ENCODE measurements at regions not wholly inside any gene's neighbourhood (a gene's known extent, or its start where the extent isn't known, plus 50 kb on each side); places are given as distances from the start of the nearest gene placed in this dataset.

GRCh38 chr1:206419783-206420182 lies 50.5 kb upstream of the IKBKE start:
- TF ChIP-seq CTCF (IDR thresholded peaks at IDR 0.05; ENCODE audit: unreplicated experiment), result no peak
- DNase-seq (ENCODE audit: low spot score, unreplicated experiment), result no peak
- H3K4me1 Mint-ChIP-seq (ENCODE audit: low read depth), result peaks cover 4% of the 10 kb centered on the region
- no peaks in the 10 kb centered on the region for H3K27me3 Mint-ChIP-seq
- H3K27ac Mint-ChIP-seq, result no peak overlapping the region
- no peak overlapping the region for H3K4me3 Mint-ChIP-seq (ENCODE audit: low read depth)
- peaks cover 4% of the 10 kb centered on the region for H3K36me3 Mint-ChIP-seq (ENCODE audit: insufficient read depth)
- no peaks in the 10 kb centered on the region for H3K9me3 Mint-ChIP-seq (ENCODE audit: low read depth)

GRCh38 chr1:206420471-206420870 lies 49.8 kb upstream of the IKBKE start:
- peaks cover 4% of the 10 kb centered on the region for H3K4me1 Mint-ChIP-seq (ENCODE audit: low read depth)
- TF ChIP-seq CTCF (IDR thresholded peaks at IDR 0.05; ENCODE audit: unreplicated experiment), result no peak
- no peak for DNase-seq (ENCODE audit: low spot score, unreplicated experiment)
- H3K27me3 Mint-ChIP-seq, result no peaks in the 10 kb centered on the region
- no peak overlapping the region for H3K27ac Mint-ChIP-seq
- H3K4me3 Mint-ChIP-seq (ENCODE audit: low read depth), result no peak overlapping the region
- H3K9me3 Mint-ChIP-seq (ENCODE audit: low read depth), result no peaks in the 10 kb centered on the region
- H3K36me3 Mint-ChIP-seq (ENCODE audit: insufficient read depth), result peaks cover 4% of the 10 kb centered on the region
